Stimulated activated CD4-positive, alpha-beta T cell treated with anti-CD3 and anti-CD28 coated beads, Interleukin-1b, Interleukin-23, amount 100 ng/mL, for 4 hours (primary cell): ENCODE measurements at regions not wholly inside any gene's neighbourhood (a gene's known extent, or its start where the extent isn't known, plus 50 kb on each side); places are given as distances from the start of the nearest gene placed in this dataset.
"Not testable (repeated sequence)": the region's sequence is repeated elsewhere in the genome, so short reads cannot be mapped to it uniquely, and the experiment has no call there.

Experiments used
- DNase-seq, 2 donors: peaks; one replicate each; pipeline ENCODE4 v3.0.0-alpha.2; 2020; ENCODE audit warnings: low read depth in 2 of 2

- DNase-seq: no peak
These were observed 631.1 kb upstream of the GJE1 start for GRCh38 chr6:141501616-141502015.

- no peak for DNase-seq
These were observed 633.7 kb upstream of the GJE1 start for GRCh38 chr6:141498977-141499376.

GRCh38 chr6:141492521-141493284 lies 640.0 kb upstream of the GJE1 start:
- no peak for DNase-seq

GRCh38 chr6:141491684-141492083 lies 641.0 kb upstream of the GJE1 start:
- DNase-seq: no peak

DNA sequence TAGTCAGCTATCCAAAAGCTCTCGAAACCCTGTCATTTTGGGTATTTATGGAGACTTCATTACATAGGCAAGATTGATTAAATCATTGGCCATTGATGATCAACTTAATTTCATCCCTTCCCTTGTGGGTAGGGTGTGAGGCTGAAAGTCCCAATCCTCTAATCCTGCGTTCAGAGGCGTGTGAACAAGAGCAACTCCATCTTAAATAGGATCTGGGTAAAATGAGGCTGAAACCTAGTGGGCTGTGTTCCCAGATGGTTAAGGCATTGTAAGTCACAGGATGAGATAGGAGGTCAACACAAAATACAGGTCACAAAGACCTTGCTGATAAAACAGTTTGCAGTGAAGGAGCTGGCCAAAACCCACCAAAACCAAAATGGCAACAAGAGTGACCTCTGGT lies 641.7 kb upstream of the GJE1 start:
- no peak for DNase-seq

DNA sequence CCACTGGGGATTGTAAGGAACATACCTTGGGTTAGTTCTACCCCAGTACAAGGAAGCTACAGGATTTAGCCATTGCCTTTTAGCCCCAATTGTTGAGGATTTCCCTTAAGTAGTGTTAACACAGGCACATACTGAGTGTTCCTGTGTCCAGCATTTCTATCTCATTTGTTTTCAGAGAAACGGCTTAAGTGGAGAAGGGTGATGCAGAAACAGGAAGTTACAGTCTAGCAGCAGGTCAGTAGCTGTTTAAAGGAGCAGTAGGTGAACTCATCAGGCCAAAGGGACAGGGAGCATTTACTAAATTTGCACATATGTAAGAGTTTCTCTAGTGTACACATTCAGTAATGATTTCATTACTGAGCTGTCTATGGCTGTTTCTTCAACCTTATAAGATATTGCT lies 644.2 kb upstream of the GJE1 start:
- DNase-seq: no peak

GRCh38 chr6:141486942-141487341 lies 645.8 kb upstream of the GJE1 start:
- DNase-seq: no peak

DNA sequence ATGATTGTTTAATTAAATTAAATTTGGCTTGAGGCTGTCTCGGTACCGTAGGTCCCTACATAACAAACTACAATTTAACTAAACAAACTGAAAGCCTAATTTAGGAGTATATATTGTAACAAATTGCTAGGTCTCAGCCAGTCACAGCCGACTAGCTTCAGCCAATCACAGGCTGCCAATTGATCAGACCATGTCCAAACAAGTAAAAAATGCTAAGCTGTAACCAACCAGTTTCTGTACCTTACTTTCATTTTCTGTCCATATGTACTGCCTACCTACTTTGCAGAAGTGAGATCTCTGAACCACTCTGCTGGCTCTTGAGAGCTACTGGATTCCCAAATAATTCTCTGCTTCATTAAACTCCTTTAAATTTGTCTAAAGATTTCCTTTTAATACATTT lies 648.0 kb upstream of the GJE1 start:
- no peak for DNase-seq

GRCh38 chr6:141483598-141484061 lies 649.1 kb upstream of the GJE1 start:
- DNase-seq: peak; percentile 6 to 40

DNA sequence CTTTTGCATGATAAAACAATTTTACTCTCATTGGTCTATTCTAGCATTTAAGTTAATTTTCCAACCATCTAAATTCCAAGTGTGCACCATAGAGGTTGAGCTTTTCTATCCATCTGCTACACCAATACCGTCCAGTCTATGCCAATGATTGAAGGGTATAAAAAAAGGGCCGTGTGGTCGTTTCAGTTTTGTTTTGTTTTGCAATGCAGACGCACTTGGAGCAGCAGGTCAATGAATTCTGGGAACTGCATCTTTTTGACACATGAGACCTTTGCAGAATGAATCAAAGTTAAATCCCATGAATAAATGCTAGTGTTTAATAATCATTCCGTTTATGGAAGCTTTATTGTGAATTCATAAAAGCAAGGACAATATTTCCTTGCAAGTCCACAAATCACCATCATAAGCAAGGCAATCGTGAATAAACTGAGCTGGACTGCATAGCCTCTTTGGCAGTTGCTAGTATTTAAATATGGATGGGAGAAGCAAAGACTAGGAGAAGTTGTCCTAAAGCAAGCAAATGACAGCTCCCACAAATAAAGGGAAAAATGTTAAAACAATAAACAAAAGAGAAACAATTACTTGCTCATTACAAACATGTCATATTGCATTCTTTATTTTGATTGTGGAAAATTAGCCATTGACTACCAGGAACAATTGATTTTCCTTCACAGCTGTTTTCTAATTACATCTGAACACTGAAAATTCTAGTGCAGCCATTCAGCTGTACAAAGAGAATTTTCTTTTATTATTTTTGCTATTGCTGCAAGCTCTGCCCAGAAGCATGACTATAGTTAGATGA lies 649.7 kb upstream of the GJE1 start:
- DNase-seq: no peak

DNA sequence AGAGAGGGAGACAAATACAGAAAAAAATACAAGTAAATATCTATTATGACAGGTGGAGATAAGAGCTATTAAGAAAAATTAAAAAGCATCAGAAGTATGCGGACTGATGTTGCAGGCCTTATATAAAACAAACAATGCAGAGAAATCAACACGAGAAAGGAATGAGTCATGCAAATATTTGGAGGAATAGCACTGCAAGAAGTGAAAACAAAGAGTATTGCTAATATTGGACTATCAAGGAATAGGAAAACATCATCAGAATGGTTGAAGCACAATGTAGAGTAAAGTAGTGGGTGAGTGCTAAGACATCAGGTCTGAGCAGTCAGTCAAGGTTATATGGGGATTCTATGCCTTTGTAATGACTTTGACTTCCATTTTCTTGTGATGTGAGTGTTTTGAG lies 657.5 kb upstream of the GJE1 start:
- DNase-seq: no peak

- no peak for DNase-seq
These were observed 660.4 kb upstream of the GJE1 start for GRCh38 chr6:141472162-141472928.

- DNase-seq: no peak
These were observed 661.9 kb upstream of the GJE1 start for GRCh38 chr6:141470810-141471209.

DNA sequence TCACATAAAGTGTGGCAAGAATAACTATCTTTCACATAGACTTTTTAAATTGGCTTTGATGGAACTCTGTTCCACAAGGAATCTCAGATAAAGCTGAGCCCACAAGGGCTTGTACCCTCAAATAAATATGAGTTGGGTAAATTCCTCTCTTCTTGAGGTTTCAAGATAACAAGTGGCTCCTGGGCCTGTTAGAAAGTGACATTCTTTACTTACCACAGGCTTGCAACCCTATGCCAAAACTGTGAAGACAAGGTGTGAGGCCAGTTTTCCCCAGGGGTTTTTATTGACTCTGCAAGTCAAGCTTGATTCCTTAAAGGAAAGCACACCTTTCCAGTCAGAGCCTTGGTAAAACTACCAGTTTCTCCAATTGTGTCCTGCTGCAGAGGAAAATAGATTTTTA lies 664.8 kb upstream of the GJE1 start:
- DNase-seq: no peak

DNA sequence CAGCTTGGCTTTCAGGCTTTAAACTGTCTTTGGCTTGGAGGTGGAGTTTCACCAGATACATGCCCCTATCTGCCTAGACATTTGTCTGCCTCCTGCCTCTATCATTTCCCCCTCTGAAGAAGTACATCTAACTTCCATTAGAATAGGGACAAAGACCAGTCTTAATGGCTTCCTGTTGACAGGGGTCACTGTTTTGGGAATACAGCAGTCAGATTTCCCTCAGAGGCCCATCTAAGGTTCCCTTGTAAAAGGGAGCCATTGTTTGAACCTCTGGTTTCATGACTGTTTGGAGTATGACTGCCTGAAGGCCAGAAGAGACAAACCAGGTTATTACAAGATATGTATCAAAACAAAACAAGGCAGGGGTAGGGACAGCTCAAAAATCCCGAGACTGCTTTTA lies 665.7 kb upstream of the GJE1 start:
- no peak for DNase-seq

- no peak for DNase-seq
These were observed 667.8 kb upstream of the GJE1 start for GRCh38 chr6:141464896-141465295.

DNA sequence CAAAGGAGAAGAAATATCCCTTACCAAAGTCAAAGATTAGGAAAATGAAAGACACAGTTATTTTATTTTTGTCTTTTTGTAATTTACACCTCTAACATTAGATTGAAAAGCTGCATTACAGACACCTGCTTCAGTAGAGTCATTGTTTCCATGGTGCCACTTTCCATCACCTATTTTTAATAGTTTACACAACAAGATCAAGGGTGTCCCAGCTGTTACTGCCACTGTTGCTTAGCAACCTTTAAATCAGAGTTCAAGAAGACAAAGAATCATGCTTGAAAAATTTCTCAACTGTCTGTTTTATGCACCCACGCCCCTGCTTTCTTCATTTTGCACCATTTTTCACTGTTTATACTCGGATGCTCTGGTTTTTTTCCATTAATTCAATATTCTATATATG lies 668.2 kb upstream of the GJE1 start:
- DNase-seq: no peak

GRCh38 chr6:141463237-141463977 lies 669.3 kb upstream of the GJE1 start:
- no peak for DNase-seq

GRCh38 chr6:141460743-141461484 lies 671.8 kb upstream of the GJE1 start:
- DNase-seq: no peak

GRCh38 chr6:141460245-141460644 lies 672.5 kb upstream of the GJE1 start:
- DNase-seq: not testable (repeated sequence)

DNA sequence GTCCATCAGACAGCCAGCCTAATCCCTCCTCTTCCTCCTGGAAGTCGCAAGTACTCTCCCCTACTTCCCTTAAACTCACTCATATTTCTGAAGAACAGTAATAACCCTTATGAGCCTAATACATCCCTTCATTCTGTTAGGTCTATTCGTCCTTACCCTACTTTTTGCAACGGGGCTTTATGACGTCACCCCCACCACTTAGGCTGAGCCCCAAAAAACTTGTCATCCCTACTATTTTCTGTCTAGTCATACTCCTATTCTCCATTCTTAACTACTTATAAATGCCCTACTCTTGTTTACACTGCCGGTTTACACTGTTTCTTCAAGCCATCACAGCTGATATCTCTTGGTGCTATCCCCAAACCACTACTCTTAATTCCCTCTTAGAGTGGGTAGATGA lies 674.7 kb upstream of the GJE1 start:
- not testable (repeated sequence) for DNase-seq
